Hematopoietic multipotent progenitor cell treated with erythropoietin and hydrocortisone succinate and interleukin-3 and kit ligand, for 15 days (in vitro differentiated cells): ENCODE measurements at regions not wholly inside any gene's neighbourhood (a gene's known extent, or its start where the extent isn't known, plus 50 kb on each side); places are given as distances from the start of the nearest gene placed in this dataset.
"Not testable (repeated sequence)": the region's sequence is repeated elsewhere in the genome, so short reads cannot be mapped to it uniquely, and the experiment has no call there.

Experiments used
- DNase-seq: peaks from one replicate; pipeline ENCODE4 v3.0.0-alpha.2; 2015; ENCODE audit warnings: low spot score

GRCh38 chr10:65275296-65275695, 1650.5 kb upstream of the LRRTM3 start:
- no peak for DNase-seq

DNA sequence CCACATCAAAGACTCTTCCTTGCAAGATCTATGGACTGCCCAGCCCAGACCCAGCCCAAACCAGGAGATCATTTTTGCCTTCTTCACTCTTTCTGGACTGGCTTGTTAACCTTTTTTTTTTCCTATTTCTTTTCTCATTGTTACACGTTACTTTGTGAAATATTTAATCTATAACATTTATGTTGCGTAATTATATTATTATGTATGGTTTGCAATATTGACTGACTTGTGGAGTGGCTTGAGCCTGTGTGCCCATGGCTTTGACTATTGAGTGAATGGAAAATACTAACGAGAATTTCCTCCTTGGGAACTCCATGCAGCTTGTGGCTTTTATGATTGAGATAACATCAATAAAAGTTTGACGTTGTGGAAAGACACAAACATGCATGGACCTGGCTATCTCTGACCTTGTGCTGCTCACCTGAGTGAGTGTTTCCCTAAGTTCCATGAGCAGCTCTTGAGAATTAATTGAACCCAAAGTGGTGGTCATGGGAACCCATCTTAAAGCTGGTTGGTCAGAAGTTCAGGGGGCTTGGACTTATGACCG, 1641.3 kb upstream of the LRRTM3 start:
- no peak for DNase-seq

DNA sequence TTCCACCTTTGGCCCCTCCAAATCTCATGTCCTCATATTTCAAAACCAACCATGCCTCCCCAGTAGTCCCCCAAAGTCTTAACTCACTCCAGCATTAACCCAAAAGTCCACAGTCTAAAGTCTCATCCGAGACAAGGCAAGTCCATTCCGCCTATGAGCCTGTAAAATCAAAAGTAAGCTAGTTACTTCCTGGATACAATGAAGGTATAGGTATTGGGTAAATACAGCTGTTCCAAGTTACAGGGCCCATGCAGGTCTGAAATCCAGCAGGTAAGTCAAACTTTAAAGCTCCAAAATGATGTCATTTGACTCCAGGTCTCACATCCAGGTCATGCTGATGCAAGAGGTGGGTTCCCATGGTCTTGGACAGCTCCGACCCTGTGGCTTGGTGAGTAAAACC, 1640.1 kb upstream of the LRRTM3 start:
- DNase-seq: not testable (repeated sequence)

DNA sequence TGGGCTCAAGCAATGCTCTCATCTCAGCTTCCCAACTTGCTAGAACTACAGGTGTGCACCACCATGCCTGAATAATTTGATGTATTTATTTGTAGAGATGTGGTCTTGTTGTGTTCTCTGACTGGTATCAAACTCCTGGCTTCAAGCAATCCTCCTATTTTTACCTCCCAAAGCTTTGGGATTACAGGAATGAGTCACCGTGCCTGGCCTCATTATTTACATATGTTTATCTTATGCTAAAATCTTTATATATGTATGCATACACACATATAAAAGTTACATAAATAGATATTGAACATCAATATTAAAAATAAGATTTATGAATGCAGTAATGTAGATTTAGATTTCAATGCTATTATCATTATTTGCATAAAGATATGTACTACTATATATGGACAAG, 1634.5 kb upstream of the LRRTM3 start:
- DNase-seq: no peak

- no peak for DNase-seq
Observed at GRCh38 chr10:65292551-65292950, 1633.3 kb upstream of the LRRTM3 start.

GRCh38 chr10:65294329-65294728, 1631.5 kb upstream of the LRRTM3 start:
- no peak for DNase-seq

DNA sequence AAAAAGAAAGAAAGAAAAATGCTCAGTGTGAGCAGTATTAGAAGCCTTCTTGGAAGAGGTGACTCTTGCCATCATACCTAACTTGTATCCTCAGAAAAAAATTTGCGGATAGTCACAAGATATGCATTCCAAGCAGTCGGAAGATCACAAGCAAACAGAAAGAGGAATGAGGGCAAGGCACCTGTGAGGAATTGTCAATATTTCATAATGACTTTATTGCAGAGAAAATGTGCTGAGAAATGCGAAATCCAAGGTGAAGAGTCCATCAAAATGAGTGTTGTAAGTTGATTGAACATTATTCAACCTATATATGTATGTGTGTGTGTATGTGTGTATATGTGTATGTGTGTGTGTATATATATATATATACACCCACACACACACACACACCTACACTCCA, 1624.7 kb upstream of the LRRTM3 start:
- DNase-seq: no peak

- no peak for DNase-seq
Observed at GRCh38 chr10:65306201-65306600, 1619.6 kb upstream of the LRRTM3 start.

DNA sequence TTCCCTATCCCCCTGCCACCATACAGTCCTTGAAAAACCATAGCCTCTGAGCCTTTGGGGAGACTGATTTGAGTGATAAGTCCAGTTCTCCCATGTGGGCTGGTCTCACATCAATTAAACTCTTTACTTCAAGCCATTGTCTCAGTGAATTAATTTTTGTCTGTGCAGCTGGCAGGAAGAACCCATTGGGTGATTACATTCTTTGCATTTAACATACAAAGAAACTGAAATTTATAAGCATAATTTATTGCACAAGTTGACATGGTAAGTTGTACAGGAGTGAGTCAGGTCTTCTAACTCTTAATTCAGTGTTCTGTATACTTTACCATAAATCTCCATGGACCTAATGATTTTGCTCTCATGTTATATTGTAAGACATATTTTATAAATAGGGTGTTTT, 1613.0 kb upstream of the LRRTM3 start:
- no peak for DNase-seq

DNA sequence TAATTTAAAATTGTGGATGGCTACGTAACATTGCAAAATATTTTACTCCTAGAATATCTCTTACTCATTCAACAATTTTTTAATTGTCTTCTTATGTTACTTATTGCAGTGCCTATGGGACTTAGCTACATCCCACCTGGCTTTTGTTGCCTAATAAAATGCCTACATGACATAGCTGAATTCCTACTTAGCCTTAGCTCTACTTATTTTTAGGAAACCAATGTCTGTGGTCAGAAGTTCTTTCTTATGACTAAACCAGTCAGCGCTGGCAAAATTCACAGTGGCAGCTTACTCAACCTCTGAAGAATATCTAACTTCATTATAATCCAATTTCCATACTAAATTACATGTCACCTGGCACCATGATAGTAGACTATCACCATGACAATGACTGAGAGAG, 1612.4 kb upstream of the LRRTM3 start:
- DNase-seq: no peak

DNA sequence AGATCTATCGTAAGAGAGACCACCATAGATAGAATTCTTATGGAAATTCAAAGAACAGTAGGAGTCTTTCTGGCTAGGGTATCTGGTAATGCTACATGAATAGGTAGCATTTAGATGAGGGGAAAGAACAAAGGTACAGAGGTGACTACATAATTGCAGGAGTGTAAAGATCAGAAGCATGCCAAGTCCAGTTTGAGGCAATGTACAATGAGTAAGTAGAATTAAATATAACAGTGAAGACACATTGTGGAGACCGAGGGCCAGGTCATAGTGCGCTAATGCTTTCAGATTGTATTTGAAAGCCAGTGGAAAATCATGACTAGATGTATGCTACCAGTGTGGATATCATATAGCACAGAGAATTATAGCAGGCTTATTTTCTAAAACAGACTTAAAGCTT, 1611.6 kb upstream of the LRRTM3 start:
- DNase-seq: no peak

- DNase-seq: no peak
Observed at GRCh38 chr10:65319493-65319892, 1606.3 kb upstream of the LRRTM3 start.

GRCh38 chr10:65320236-65321026, 1605.4 kb upstream of the LRRTM3 start:
- DNase-seq: no peak

DNA sequence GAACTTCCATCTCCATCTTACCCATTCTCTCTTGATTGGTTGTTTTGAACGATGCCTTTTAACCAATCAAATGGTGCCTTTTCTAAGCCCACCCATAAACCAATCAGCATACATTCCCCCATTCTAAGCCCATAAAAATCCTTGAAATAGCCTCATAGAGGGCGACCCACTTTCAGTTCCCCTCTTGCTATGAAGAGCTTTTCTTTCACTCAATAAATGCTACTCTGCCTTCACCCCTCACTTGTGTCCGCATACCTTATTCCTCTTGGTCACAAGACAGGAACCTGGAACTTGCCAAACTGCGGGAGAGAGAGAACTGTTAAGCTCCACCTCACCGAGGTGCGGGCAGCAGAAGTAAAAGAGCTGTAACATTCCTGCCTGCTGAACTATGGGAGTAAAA, 1602.0 kb upstream of the LRRTM3 start:
- no peak for DNase-seq

DNA sequence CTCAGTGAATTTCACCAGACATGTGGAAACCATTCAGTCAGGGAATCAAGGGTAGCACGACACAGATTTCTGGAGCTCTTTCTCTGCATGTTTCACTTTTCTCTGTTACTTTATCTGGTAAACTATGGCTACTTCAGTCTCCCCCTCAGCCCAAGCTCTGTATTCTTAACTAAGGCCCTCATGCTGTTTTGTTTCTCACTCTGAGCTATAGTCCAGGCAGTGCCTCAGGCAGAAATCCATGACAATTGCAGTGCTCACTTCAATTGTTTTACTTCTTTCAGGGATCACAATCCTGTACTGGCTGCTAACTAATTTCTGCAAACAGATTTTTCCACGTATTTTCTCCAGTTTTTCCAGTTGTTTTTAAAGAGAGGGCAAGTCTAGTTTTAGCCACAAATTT, 1599.9 kb upstream of the LRRTM3 start:
- DNase-seq: no peak

DNA sequence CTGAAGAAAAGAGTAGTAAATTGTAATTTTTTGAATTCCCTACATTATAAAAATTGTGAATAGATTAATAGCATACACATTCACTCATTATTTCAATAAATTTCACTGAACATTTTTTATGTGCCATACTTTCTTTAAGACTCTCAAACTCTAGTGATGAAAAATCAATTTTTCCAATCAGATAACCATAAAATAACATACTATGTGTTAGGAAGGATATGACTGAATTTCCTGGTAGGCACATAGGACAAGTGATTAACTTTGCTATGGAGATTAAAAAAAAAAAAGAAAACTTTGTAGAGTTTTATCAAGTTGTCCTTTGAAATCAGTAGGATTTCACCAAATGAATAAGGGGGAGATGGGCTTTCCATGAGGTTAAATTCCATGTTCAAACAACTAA, 1597.3 kb upstream of the LRRTM3 start:
- no peak for DNase-seq

DNA sequence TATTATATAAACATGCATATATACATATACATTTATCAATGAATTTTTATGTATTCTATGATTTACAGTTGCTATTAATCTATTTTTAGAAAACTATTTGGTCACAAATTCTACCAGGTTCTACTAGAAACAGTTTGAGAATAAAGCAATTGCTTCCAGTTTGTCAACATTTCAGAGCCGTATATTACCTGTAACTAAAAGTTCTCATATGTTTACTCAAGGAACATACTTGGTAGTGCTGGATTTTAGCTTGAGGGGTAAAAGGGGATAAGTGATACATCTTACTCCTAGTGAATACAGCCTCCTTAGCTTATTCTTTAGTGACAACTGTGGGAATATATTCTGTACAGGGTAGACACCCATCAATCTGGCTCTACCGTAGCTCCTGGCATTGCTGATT, 1590.5 kb upstream of the LRRTM3 start:
- no peak for DNase-seq

DNA sequence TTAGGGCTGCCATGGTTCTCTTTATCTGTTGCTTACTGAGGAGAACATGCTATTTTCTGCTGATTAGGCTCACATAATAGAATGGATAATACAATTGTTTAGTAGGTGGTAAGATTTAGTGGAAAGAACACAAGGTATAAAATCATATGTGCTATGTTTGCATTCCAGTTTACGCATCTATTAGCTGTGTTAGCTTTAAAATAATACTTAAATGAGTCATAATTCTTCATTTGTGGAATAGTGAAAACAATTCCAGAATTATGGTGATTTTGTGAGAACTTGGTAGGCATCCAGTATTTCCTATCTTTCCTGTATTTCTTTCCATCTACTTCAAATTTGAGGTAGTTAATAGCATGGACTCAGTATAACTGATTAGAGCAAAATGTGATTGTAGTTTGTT, 1585.5 kb upstream of the LRRTM3 start:
- no peak for DNase-seq

GRCh38 chr10:65341323-65341925, 1584.4 kb upstream of the LRRTM3 start:
- DNase-seq: no peak

DNA sequence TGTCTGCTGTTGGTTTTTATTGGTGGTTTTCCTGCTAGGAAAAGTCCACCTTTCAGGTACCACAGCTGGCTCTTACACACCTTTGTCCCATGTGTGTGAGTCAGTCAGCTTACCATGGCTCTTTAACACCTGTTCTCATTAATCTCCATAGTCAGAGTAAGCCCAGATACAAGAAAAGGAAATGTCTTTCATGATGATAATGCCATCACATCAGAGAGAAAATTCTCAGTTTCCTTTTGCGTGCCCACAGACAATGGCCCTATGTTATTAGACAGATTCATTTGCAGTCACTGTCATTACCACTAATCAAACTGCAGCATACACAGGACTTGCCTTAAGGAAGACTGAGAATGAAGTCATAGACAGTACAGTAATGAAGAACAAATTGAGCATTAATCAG, 1583.6 kb upstream of the LRRTM3 start:
- no peak for DNase-seq

GRCh38 chr10:65346466-65346865, 1579.4 kb upstream of the LRRTM3 start:
- no peak for DNase-seq

DNA sequence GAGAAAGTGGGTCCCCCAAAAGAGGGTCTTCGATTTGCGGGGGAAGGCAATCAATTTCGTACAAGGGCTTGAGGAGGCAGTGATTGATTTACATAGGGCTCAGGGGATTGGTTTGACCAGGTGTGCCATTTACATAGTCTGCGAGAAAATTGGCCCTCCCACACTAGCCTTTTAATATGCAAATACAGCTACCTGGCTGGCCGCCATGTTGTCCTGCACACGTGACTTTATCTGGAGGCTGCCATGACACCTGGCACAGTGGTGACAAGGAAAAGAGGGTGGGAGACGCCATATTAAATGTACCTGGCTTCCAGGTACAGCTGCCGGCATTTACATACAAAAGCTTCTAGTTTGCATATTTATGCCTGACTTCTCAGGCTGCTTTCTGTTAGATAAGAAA, 1577.2 kb upstream of the LRRTM3 start:
- DNase-seq: no peak

- no peak for DNase-seq
Observed at GRCh38 chr10:65350611-65351010, 1575.2 kb upstream of the LRRTM3 start.
